ENCODE measurements at regions not wholly inside any gene's neighbourhood (a gene's known extent, or its start where the extent isn't known, plus 50 kb on each side); places are given as distances from the start of the nearest gene placed in this dataset.

- no peak for TF ChIP-seq CTCF (IDR thresholded peaks at IDR 0.05; ENCODE audit: control insufficient read depth, extremely low read depth, insufficient read depth)
- no peak for DNase-seq (ENCODE audit: low read depth)
Measured at GRCh38 chr3:4053975-4054374, 249.2 kb upstream of the SETMAR start.

GRCh38 chr3:4060064-4060463 is 243.1 kb upstream of the SETMAR start:
- H3K4me3 ChIP-seq (ENCODE audit: low read depth, low read length), result no peak overlapping the region
- no peak for TF ChIP-seq CTCF (IDR thresholded peaks at IDR 0.05; ENCODE audit: control insufficient read depth, extremely low read depth, insufficient read depth)
- no peak for DNase-seq (ENCODE audit: low read depth)

More at GRCh38 chr3:4053975-4054374, 249.2 kb upstream of the SETMAR start:
- H3K4me3 ChIP-seq (ENCODE audit: low read depth, low read length), result no peak overlapping the region

- no peak for DNase-seq (ENCODE audit: low read depth)
- TF ChIP-seq CTCF (IDR thresholded peaks at IDR 0.05; ENCODE audit: control insufficient read depth, extremely low read depth, insufficient read depth), result no peak
- H3K4me3 ChIP-seq (ENCODE audit: low read depth, low read length), result no peak overlapping the region
Measured at GRCh38 chr3:4060603-4061002, 242.6 kb upstream of the SETMAR start.

- no peak overlapping the region for H3K4me3 ChIP-seq (ENCODE audit: low read depth, low read length)
- DNase-seq (ENCODE audit: low read depth), result no peak
- TF ChIP-seq CTCF (IDR thresholded peaks at IDR 0.05; ENCODE audit: control insufficient read depth, extremely low read depth, insufficient read depth), result no peak
Measured at GRCh38 chr3:4061195-4061594, 242.0 kb upstream of the SETMAR start.

GRCh38 chr3:4061783-4062360 is 241.3 kb upstream of the SETMAR start:
- no peak for TF ChIP-seq CTCF (IDR thresholded peaks at IDR 0.05; ENCODE audit: control insufficient read depth, extremely low read depth, insufficient read depth)
- DNase-seq (ENCODE audit: low read depth), result no peak

GRCh38 chr3:4062621-4063020 is 240.5 kb upstream of the SETMAR start:
- no peak for DNase-seq (ENCODE audit: low read depth)
- H3K4me3 ChIP-seq (ENCODE audit: low read depth, low read length), result no peak overlapping the region
- no peak for TF ChIP-seq CTCF (IDR thresholded peaks at IDR 0.05; ENCODE audit: control insufficient read depth, extremely low read depth, insufficient read depth)

More at GRCh38 chr3:4061783-4062360, 241.3 kb upstream of the SETMAR start:
- no peak overlapping the region for H3K4me3 ChIP-seq (ENCODE audit: low read depth, low read length)

- H3K4me3 ChIP-seq (ENCODE audit: low read depth, low read length), result no peak overlapping the region
- TF ChIP-seq CTCF (IDR thresholded peaks at IDR 0.05; ENCODE audit: control insufficient read depth, extremely low read depth, insufficient read depth), result no peak
- no peak for DNase-seq (ENCODE audit: low read depth)
Measured at GRCh38 chr3:4063916-4064574, 239.1 kb upstream of the SETMAR start.
